ENCODE measurements at regions not wholly inside any gene's neighbourhood (a gene's known extent, or its start where the extent isn't known, plus 50 kb on each side); places are given as distances from the start of the nearest gene placed in this dataset.

DNA sequence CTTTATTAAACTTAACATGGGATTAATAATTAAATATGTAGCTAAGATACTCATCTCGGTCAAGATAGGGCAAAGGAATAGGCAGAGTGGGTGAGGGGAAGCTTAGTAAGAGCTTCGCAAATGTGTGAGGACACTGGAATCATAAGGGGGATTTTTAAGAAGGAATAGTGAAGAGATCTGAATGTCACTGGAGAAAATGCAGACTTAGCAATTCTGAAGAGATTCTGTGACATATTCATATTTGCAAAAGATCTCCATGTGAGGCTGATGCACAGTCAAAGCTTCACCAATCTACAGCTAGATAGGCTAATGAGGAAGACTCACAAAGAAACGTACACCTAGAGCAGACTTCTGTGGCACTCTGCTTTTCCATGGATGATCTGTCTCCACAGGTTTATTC is 1202.8 kb upstream of the CDH6 start:
- H3K23me2 ChIP-seq (ENCODE audit: insufficient read length, low read depth, low read length, poor library complexity, severe bottlenecking): no peaks in the 10 kb centered on the region
- no peak overlapping the region for H3K14ac ChIP-seq (ENCODE audit: insufficient read depth, low read length)
- no peak overlapping the region for H3K23ac ChIP-seq (ENCODE audit: insufficient read length, low read depth, low read length)
- no CpG with 5 or more reads among the region's 3 CpGs for WGBS (ENCODE audit: extremely low coverage, insufficient read length, low lambda C conversion rate)
- no peak overlapping the region for H4K91ac ChIP-seq (ENCODE audit: insufficient read length, low read depth, low read length)
- Mint-ChIP-seq H3K4me1 (no peaks in the 10 kb centered on the region), H3K27me3 (ENCODE audit: low read depth) (no peaks in the 10 kb centered on the region; the same call in 1 of the 2 replicates), H3K27ac (no peak overlapping the region), H3K4me3 (no peak overlapping the region), H3K9me3 (no peaks in the 10 kb centered on the region), H3K36me3 (ENCODE audit: insufficient read depth in 1 of 3, low read depth in 3 of 3) (no peaks in the 10 kb centered on the region)
- H3K18ac ChIP-seq (ENCODE audit: insufficient read length, low read depth, low read length): no peak overlapping the region
- H2AFZ ChIP-seq (ENCODE audit: low read length): no peak overlapping the region
- DNase-seq: no peak
- H4K8ac ChIP-seq (replicated peaks; ENCODE audit: insufficient read length, low read depth, low read length): no peak overlapping the region
- H3K27ac ChIP-seq (ENCODE audit: insufficient read length, low read depth, low read length): no peak overlapping the region
- H2BK20ac ChIP-seq (ENCODE audit: low read depth, low read length, poor library complexity, severe bottlenecking): no peak overlapping the region
- H3K27me3 ChIP-seq (ENCODE audit: insufficient read depth, low read length): no peaks in the 10 kb centered on the region
- H2AK5ac ChIP-seq (ENCODE audit: insufficient read length, low read length): no peak overlapping the region
- H2BK15ac ChIP-seq (ENCODE audit: low read depth, low read length): no peak overlapping the region
- H2BK120ac ChIP-seq (ENCODE audit: low read depth, low read length, poor library complexity, severe bottlenecking): no peak overlapping the region
- no peak overlapping the region for H3K56ac ChIP-seq (ENCODE audit: insufficient read length, low read depth, low read length)
- H3K79me1 ChIP-seq (ENCODE audit: insufficient read depth, low read depth, low read length, poor library complexity, severe bottlenecking): no peaks in the 10 kb centered on the region
- no peak overlapping the region for H4K5ac ChIP-seq (ENCODE audit: insufficient read length, low read depth, low read length)
- no peak overlapping the region for H2BK5ac ChIP-seq (ENCODE audit: insufficient read length, low read length)
- H3T11ph ChIP-seq (ENCODE audit: low read length): no peak overlapping the region
- H3K9ac ChIP-seq (ENCODE audit: extremely low read depth, insufficient read length, low read length): no peak overlapping the region
- no peaks in the 10 kb centered on the region for H3K4me1 ChIP-seq (ENCODE audit: insufficient read depth, low read length)
- TF ChIP-seq, protein P1, sequence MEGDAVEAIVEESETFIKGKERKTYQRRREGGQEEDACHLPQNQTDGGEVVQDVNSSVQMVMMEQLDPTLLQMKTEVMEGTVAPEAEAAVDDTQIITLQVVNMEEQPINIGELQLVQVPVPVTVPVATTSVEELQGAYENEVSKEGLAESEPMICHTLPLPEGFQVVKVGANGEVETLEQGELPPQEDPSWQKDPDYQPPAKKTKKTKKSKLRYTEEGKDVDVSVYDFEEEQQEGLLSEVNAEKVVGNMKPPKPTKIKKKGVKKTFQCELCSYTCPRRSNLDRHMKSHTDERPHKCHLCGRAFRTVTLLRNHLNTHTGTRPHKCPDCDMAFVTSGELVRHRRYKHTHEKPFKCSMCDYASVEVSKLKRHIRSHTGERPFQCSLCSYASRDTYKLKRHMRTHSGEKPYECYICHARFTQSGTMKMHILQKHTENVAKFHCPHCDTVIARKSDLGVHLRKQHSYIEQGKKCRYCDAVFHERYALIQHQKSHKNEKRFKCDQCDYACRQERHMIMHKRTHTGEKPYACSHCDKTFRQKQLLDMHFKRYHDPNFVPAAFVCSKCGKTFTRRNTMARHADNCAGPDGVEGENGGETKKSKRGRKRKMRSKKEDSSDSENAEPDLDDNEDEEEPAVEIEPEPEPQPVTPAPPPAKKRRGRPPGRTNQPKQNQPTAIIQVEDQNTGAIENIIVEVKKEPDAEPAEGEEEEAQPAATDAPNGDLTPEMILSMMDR (conservative IDR thresholded peaks at IDR 0.05): no peak
- no peaks in the 10 kb centered on the region for H4K20me1 ChIP-seq (ENCODE audit: control insufficient read depth, insufficient read depth, insufficient read length)
- no peaks in the 10 kb centered on the region for H3K79me2 ChIP-seq (ENCODE audit: insufficient read depth, low read length)
- H3K4me2 ChIP-seq (ENCODE audit: insufficient read depth, insufficient read length, low read length): no peak overlapping the region
- H2BK12ac ChIP-seq (ENCODE audit: insufficient read length, low read depth, low read length): no peak overlapping the region
- no peak overlapping the region for H3K4ac ChIP-seq (ENCODE audit: low read depth, low read length)
- H3K9me3 ChIP-seq (ENCODE audit: control insufficient read depth, low read depth, low read length): no peaks in the 10 kb centered on the region

Data from H9 (cell line).